ENCODE measurements at regions not wholly inside any gene's neighbourhood (a gene's known extent, or its start where the extent isn't known, plus 50 kb on each side); places are given as distances from the start of the nearest gene placed in this dataset.

DNA sequence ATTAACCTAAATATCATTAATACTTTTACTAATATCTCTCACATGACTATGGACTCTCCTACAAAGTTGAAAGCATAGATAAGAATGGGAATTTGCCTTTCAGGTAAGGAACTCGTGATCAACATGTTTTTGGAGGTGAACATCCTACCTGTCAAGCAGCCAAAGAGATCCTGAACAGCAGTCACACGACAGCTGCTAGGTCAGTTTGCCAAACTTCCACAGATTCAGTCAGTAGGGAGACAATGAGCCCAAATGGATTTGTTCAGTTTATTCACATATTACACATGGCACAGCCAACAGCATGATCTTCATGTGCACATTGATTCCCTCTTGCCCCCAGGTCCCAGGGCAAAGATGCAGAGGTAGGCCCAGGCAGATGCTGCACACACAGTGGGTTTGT lies 86.1 kb upstream of the LOC128125822 start:
- TF ChIP-seq, protein P1, sequence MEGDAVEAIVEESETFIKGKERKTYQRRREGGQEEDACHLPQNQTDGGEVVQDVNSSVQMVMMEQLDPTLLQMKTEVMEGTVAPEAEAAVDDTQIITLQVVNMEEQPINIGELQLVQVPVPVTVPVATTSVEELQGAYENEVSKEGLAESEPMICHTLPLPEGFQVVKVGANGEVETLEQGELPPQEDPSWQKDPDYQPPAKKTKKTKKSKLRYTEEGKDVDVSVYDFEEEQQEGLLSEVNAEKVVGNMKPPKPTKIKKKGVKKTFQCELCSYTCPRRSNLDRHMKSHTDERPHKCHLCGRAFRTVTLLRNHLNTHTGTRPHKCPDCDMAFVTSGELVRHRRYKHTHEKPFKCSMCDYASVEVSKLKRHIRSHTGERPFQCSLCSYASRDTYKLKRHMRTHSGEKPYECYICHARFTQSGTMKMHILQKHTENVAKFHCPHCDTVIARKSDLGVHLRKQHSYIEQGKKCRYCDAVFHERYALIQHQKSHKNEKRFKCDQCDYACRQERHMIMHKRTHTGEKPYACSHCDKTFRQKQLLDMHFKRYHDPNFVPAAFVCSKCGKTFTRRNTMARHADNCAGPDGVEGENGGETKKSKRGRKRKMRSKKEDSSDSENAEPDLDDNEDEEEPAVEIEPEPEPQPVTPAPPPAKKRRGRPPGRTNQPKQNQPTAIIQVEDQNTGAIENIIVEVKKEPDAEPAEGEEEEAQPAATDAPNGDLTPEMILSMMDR (conservative IDR thresholded peaks at IDR 0.05 in 1 of 2, IDR thresholded peaks at IDR 0.05 in 1 of 2; ENCODE audit: low read depth in 1 of 2, low read length in 2 of 2), result no peak
- no peak for TF ChIP-seq EZH2 (IDR thresholded peaks at IDR 0.05; ENCODE audit: low read length, missing control alignments)
